Peyer's patch (tissue), 4 donors: ENCODE measurements at regions not wholly inside any gene's neighbourhood (a gene's known extent, or its start where the extent isn't known, plus 50 kb on each side); places are given as distances from the start of the nearest gene placed in this dataset.
"Not testable (repeated sequence)": the region's sequence is repeated elsewhere in the genome, so short reads cannot be mapped to it uniquely, and the experiment has no call there.

Experiments
- POLR2A ChIP-seq, 2 donors: fragments of 450-650 bp; IDR thresholded peaks; one replicate each; pipeline ENCODE4 v1.5.1; 2017; ENCODE audit warnings: antibody characterized with exemption in 2 of 2, mild to moderate bottlenecking in 2 of 2, moderate library complexity in 2 of 2
- TF ChIP-seq, protein P1 (sequence below), 6 experiments: fragments of 450-650 bp in 4 of 6; fragments of 200-600 bp in 2 of 6; sonication (generic) in 1 of 6; IDR thresholded peaks; one replicate each; pipeline ENCODE4 v1.5.1; 2017 to 2019; ENCODE audit warnings: antibody characterized with exemption in 6 of 6, mild to moderate bottlenecking in 3 of 6, moderate library complexity in 1 of 6

- TF ChIP-seq, protein P1, sequence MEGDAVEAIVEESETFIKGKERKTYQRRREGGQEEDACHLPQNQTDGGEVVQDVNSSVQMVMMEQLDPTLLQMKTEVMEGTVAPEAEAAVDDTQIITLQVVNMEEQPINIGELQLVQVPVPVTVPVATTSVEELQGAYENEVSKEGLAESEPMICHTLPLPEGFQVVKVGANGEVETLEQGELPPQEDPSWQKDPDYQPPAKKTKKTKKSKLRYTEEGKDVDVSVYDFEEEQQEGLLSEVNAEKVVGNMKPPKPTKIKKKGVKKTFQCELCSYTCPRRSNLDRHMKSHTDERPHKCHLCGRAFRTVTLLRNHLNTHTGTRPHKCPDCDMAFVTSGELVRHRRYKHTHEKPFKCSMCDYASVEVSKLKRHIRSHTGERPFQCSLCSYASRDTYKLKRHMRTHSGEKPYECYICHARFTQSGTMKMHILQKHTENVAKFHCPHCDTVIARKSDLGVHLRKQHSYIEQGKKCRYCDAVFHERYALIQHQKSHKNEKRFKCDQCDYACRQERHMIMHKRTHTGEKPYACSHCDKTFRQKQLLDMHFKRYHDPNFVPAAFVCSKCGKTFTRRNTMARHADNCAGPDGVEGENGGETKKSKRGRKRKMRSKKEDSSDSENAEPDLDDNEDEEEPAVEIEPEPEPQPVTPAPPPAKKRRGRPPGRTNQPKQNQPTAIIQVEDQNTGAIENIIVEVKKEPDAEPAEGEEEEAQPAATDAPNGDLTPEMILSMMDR (IDR thresholded peaks at IDR 0.05): not testable (repeated sequence)
- TF ChIP-seq POLR2A (IDR thresholded peaks at IDR 0.05): not testable (repeated sequence)
Measured at GRCh38 chr1:146292424-146292823, 63.6 kb upstream of the NOTCH2NLA start.
